GM12872 (cell line): ENCODE measurements at regions not wholly inside any gene's neighbourhood (a gene's known extent, or its start where the extent isn't known, plus 50 kb on each side); places are given as distances from the start of the nearest gene placed in this dataset.

ENCODE experiments used
- CTCF ChIP-seq: IDR thresholded peaks from 3 replicates; pipeline ENCODE4 v1.5.1; 2011; ENCODE audit warnings: low read depth, mild to moderate bottlenecking, low read length, moderate library complexity; ENCODE audit not compliant: insufficient read depth

GRCh38 chr17:17419166-17419565, 57.6 kb upstream of the MED9 start:
- TF ChIP-seq CTCF: no peak

GRCh38 chr17:17419631-17420030, 57.2 kb upstream of the MED9 start:
- no peak for TF ChIP-seq CTCF

- TF ChIP-seq CTCF: no peak
Observed at GRCh38 chr17:17420082-17420481, 56.7 kb upstream of the MED9 start.

GRCh38 chr17:17420561-17421269, 56.1 kb upstream of the MED9 start:
- no peak for TF ChIP-seq CTCF

GRCh38 chr17:17421346-17422216, 55.2 kb upstream of the MED9 start:
- TF ChIP-seq CTCF: no peak

- TF ChIP-seq CTCF: no peak
Observed at GRCh38 chr17:17422217-17422610, 54.6 kb upstream of the MED9 start.

- no peak for TF ChIP-seq CTCF
Observed at GRCh38 chr17:17422641-17423040, 54.2 kb upstream of the MED9 start.
